ENCODE measurements at regions not wholly inside any gene's neighbourhood (a gene's known extent, or its start where the extent isn't known, plus 50 kb on each side); places are given as distances from the start of the nearest gene placed in this dataset.

GRCh38 chr10:128418819-128419218, 292.6 kb upstream of the MKI67 start:
- no peak for DNase-seq (ENCODE audit: low read depth)
- no peak for TF ChIP-seq CTCF (IDR thresholded peaks at IDR 0.05; ENCODE audit: insufficient read depth, low read depth, low read length, missing control alignments)
- H3K4me3 ChIP-seq (ENCODE audit: low read depth, low read length): no peak overlapping the region

- no peak overlapping the region for H3K4me3 ChIP-seq (ENCODE audit: low read depth, low read length)
- no peak for DNase-seq (ENCODE audit: low read depth)
- no peak for TF ChIP-seq CTCF (IDR thresholded peaks at IDR 0.05; ENCODE audit: insufficient read depth, low read depth, low read length, missing control alignments)
Observed at GRCh38 chr10:128419466-128420019, 293.3 kb upstream of the MKI67 start.

GRCh38 chr10:128420623-128421022, 294.4 kb upstream of the MKI67 start:
- no peak overlapping the region for H3K4me3 ChIP-seq (ENCODE audit: low read depth, low read length)
- no peak for DNase-seq (ENCODE audit: low read depth)

GRCh38 chr10:128421371-128422160, 295.3 kb upstream of the MKI67 start:
- no peak for TF ChIP-seq CTCF (IDR thresholded peaks at IDR 0.05; ENCODE audit: insufficient read depth, low read depth, low read length, missing control alignments)
- no peak for DNase-seq (ENCODE audit: low read depth)
- no peak overlapping the region for H3K4me3 ChIP-seq (ENCODE audit: low read depth, low read length)

More at GRCh38 chr10:128420623-128421022, 294.4 kb upstream of the MKI67 start:
- no peak for TF ChIP-seq CTCF (IDR thresholded peaks at IDR 0.05; ENCODE audit: insufficient read depth, low read depth, low read length, missing control alignments)

GRCh38 chr10:128422190-128422589, 296.0 kb upstream of the MKI67 start:
- H3K4me3 ChIP-seq (ENCODE audit: low read depth, low read length): no peak overlapping the region
- DNase-seq (ENCODE audit: low read depth): no peak
- TF ChIP-seq CTCF (IDR thresholded peaks at IDR 0.05; ENCODE audit: insufficient read depth, low read depth, low read length, missing control alignments): no peak

- no peak for TF ChIP-seq CTCF (IDR thresholded peaks at IDR 0.05; ENCODE audit: insufficient read depth, low read depth, low read length, missing control alignments)
- H3K4me3 ChIP-seq (ENCODE audit: low read depth, low read length): no peak overlapping the region
- DNase-seq (ENCODE audit: low read depth): no peak
Observed at GRCh38 chr10:128422999-128423398, 296.8 kb upstream of the MKI67 start.

Measured in GM12865 (cell line).